ENCODE measurements at regions not wholly inside any gene's neighbourhood (a gene's known extent, or its start where the extent isn't known, plus 50 kb on each side); places are given as distances from the start of the nearest gene placed in this dataset.

DNA sequence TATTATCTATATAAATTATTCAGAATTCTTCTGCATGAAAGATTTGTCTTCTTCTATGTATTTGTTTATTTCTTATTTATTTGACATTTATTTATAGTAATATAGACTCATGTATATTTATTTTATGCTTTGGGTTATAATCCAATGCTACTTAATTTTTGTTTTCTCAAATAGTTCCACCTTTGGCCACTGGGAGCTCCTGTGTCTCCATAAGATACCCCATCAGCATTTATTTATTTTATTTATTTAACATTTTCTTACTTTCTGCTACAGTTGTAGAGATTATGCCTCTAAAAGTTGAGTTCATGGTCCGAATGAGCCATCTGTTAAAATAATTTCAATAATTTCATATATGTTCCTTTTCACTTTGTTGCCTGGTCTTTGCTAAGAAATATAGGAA lies 289.4 kb downstream of the ADGRL2 start:
- TF ChIP-seq FOXM1 (IDR thresholded peaks at IDR 0.05; ENCODE audit: borderline replicate concordance, low read depth) (no peak), EGR1 (IDR thresholded peaks at IDR 0.05) (no peak), EP300 (IDR thresholded peaks at IDR 0.05; ENCODE audit: borderline replicate concordance) (no peak), MAX (IDR thresholded peaks at IDR 0.05) (no peak), CREB1 (IDR thresholded peaks at IDR 0.05; ENCODE audit: low read depth) (no peak), ZBTB7A (IDR thresholded peaks at IDR 0.05; ENCODE audit: low read depth) (no peak), YY1 (IDR thresholded peaks at IDR 0.05; ENCODE audit: low read depth) (no peak), NFIC (IDR thresholded peaks at IDR 0.05) (no peak), TEAD4 (IDR thresholded peaks at IDR 0.05) (no peak), TAF1 (IDR thresholded peaks at IDR 0.05; ENCODE audit: low read depth) (no peak), CEBPB (IDR thresholded peaks at IDR 0.05) (no peak), TCF12 (IDR thresholded peaks at IDR 0.05; ENCODE audit: low read depth) (no peak)
- TF ChIP-seq, protein P1, sequence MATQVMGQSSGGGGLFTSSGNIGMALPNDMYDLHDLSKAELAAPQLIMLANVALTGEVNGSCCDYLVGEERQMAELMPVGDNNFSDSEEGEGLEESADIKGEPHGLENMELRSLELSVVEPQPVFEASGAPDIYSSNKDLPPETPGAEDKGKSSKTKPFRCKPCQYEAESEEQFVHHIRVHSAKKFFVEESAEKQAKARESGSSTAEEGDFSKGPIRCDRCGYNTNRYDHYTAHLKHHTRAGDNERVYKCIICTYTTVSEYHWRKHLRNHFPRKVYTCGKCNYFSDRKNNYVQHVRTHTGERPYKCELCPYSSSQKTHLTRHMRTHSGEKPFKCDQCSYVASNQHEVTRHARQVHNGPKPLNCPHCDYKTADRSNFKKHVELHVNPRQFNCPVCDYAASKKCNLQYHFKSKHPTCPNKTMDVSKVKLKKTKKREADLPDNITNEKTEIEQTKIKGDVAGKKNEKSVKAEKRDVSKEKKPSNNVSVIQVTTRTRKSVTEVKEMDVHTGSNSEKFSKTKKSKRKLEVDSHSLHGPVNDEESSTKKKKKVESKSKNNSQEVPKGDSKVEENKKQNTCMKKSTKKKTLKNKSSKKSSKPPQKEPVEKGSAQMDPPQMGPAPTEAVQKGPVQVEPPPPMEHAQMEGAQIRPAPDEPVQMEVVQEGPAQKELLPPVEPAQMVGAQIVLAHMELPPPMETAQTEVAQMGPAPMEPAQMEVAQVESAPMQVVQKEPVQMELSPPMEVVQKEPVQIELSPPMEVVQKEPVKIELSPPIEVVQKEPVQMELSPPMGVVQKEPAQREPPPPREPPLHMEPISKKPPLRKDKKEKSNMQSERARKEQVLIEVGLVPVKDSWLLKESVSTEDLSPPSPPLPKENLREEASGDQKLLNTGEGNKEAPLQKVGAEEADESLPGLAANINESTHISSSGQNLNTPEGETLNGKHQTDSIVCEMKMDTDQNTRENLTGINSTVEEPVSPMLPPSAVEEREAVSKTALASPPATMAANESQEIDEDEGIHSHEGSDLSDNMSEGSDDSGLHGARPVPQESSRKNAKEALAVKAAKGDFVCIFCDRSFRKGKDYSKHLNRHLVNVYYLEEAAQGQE (IDR thresholded peaks at IDR 0.05; ENCODE audit: low read depth): no peak
- TF ChIP-seq, protein P2, sequence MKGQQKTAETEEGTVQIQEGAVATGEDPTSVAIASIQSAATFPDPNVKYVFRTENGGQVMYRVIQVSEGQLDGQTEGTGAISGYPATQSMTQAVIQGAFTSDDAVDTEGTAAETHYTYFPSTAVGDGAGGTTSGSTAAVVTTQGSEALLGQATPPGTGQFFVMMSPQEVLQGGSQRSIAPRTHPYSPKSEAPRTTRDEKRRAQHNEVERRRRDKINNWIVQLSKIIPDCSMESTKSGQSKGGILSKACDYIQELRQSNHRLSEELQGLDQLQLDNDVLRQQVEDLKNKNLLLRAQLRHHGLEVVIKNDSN (IDR thresholded peaks at IDR 0.05): no peak

DNA sequence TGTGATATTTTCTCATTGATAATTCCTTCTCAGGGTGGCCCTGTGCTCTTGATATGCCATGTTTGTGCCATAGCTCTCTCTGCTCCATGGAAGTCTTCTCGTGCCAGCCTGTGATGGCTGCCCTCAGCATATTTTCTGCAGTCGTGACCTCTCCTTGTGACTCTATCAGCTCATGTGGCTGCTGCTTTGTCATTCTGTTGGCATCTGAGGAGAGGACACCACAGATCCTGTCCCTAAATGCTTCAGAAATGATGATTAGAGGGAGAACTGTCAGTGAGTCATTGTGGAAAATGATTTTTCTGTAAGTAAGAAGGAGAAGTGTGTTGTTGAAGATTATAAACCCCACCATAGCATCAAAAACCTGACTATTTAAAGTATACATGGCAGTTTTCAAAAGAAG lies 286.0 kb downstream of the ADGRL2 start:
- TF ChIP-seq RAD21 (IDR thresholded peaks at IDR 0.05; ENCODE audit: low read depth) (no peak), NFIC (IDR thresholded peaks at IDR 0.05) (no peak), FOXM1 (IDR thresholded peaks at IDR 0.05; ENCODE audit: borderline replicate concordance, low read depth) (no peak), ZBTB7A (IDR thresholded peaks at IDR 0.05; ENCODE audit: low read depth) (no peak), EGR1 (IDR thresholded peaks at IDR 0.05) (no peak), MAX (IDR thresholded peaks at IDR 0.05) (no peak), CREB1 (IDR thresholded peaks at IDR 0.05; ENCODE audit: low read depth) (no peak), TAF1 (IDR thresholded peaks at IDR 0.05; ENCODE audit: low read depth) (no peak), EP300 (IDR thresholded peaks at IDR 0.05; ENCODE audit: borderline replicate concordance) (no peak), TEAD4 (IDR thresholded peaks at IDR 0.05) (no peak), TCF12 (IDR thresholded peaks at IDR 0.05; ENCODE audit: low read depth) (no peak), CEBPB (IDR thresholded peaks at IDR 0.05) (no peak), YY1 (IDR thresholded peaks at IDR 0.05; ENCODE audit: low read depth) (no peak)
- TF ChIP-seq, protein P1 (IDR thresholded peaks at IDR 0.05; ENCODE audit: low read depth): no peak
- TF ChIP-seq, protein P2 (IDR thresholded peaks at IDR 0.05): no peak

DNA sequence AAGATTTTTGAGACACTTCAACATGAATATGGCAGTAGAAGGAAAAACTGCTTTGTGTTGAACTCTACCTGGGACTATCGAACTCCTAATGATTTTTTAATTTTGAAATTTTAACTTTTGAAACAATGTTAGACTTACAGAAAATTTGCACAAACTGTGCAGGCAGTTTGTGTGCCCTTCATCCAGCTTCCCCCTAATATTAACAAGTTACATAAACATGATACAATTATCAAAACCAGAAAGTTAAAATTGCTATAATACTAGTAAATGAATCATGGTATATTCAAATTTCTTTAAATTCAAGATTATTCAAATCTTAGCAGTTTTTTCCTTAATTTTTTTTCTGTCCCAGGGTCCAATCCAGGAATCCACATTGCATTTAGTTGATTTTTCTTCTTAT lies 278.9 kb downstream of the ADGRL2 start:
- TF ChIP-seq ZBTB7A (IDR thresholded peaks at IDR 0.05; ENCODE audit: low read depth) (no peak), NFIC (IDR thresholded peaks at IDR 0.05) (no peak), TCF12 (IDR thresholded peaks at IDR 0.05; ENCODE audit: low read depth) (no peak), EP300 (IDR thresholded peaks at IDR 0.05; ENCODE audit: borderline replicate concordance) (no peak), CEBPB (IDR thresholded peaks at IDR 0.05) (no peak), MAX (IDR thresholded peaks at IDR 0.05) (no peak)
- TF ChIP-seq, protein P2 (IDR thresholded peaks at IDR 0.05): no peak

GRCh38 chr1:82073659-82074058 lies 272.9 kb downstream of the ADGRL2 start:
- TF ChIP-seq EP300 (IDR thresholded peaks at IDR 0.05; ENCODE audit: borderline replicate concordance): no peak
- TF ChIP-seq CREB1 (IDR thresholded peaks at IDR 0.05; ENCODE audit: low read depth): no peak
- TF ChIP-seq ZBTB7A (IDR thresholded peaks at IDR 0.05; ENCODE audit: low read depth): no peak
- no peak for TF ChIP-seq RAD21 (IDR thresholded peaks at IDR 0.05; ENCODE audit: low read depth)
- TF ChIP-seq YY1 (IDR thresholded peaks at IDR 0.05; ENCODE audit: low read depth): no peak
- no peak for TF ChIP-seq TAF1 (IDR thresholded peaks at IDR 0.05; ENCODE audit: low read depth)
- TF ChIP-seq, protein P2 (IDR thresholded peaks at IDR 0.05): no peak
- TF ChIP-seq FOXM1 (IDR thresholded peaks at IDR 0.05; ENCODE audit: borderline replicate concordance, low read depth): no peak
- TF ChIP-seq TCF12 (IDR thresholded peaks at IDR 0.05; ENCODE audit: low read depth): no peak
- no peak for TF ChIP-seq NFIC (IDR thresholded peaks at IDR 0.05)
- no peak for TF ChIP-seq MAX (IDR thresholded peaks at IDR 0.05)
- TF ChIP-seq EGR1 (IDR thresholded peaks at IDR 0.05): no peak
- TF ChIP-seq, protein P1 (IDR thresholded peaks at IDR 0.05; ENCODE audit: low read depth): no peak

Measured in Ishikawa (cell line).